GM18505 (cell line): ENCODE measurements at regions not wholly inside any gene's neighbourhood (a gene's known extent, or its start where the extent isn't known, plus 50 kb on each side); places are given as distances from the start of the nearest gene placed in this dataset.

ENCODE experiments used
- ATAC-seq: cut with Tn5 transposase; IDR thresholded peaks from one replicate; pipeline ENCODE4 v1.9.1; 2021; ENCODE audit not compliant: unreplicated experiment
- POLR2A ChIP-seq: IDR thresholded peaks from 4 replicates; pipeline ENCODE4 v1.6.1; 2011; ENCODE audit warnings: borderline replicate concordance; ENCODE audit not compliant: insufficient read depth, insufficient read length; ENCODE audit errors: extremely low read depth

DNA sequence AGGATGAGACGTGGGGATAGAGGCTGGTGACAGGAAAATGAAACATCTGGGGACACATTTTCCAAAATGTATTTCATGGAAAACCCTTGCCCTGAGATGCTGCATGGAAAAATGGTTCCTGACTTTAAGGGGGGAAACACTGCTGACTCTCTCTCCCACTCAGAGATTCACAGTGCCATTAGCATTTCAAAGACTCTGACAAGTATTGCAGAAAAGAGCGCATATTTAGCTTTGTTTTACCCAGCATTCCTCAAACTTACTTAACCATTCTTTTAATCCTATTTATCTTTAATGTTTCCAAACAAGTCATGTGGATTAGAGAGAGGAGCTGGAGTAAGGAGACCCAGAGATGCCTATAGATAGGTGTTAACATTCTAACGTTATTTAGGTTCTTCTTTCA lies 141.8 kb upstream of the DYRK2 start:
- TF ChIP-seq POLR2A, result no peak
- no peak for ATAC-seq

DNA sequence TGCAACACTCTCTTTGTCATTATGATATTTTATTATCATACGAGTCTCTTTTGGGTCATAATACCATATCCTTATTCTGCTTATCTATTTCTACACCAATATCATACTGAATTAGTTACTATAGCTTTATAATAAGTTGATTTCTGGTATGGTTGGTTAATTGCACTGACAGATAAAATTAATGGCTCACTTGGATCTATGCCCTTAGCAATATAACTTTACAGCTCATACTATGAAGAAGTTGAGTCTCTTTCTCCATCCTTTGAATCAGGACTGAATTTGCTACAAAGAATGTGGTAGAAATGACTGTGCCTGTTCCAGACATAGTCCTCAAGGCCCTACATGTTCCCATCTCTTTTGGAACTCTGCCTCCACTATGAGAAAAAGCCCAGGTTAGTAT lies 139.7 kb upstream of the DYRK2 start:
- no peak for ATAC-seq

DNA sequence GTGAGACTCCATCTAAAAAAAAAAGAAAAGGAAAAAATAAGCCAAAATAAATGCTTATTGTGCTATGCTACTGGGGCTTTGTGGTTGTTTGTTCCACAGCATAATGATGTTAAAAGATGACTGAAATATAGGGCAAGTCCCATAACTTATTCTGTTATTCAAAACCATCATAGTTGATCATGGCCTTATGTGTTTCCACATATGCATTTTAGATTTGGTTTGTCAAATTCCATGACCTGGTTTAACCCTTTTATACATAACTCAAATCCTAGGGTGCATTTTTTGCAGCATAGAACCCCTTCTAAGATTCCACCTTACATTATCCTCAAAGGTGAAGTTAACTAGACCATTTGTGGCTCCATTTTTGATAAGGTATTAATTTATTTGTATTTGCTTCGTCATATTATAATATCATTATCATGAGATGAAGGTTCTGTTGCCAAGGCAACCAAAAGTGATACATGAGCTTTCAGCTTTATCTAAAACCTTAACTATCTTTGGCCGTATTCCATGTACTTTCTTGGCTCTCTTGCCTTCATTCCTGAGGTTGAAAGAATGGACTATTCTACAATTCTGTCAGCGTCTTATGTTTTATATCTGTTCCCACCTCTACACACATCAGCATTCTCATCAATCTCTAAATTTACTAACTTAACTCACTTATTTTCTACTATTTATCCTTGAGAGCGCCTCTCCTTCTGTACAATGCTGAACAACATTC lies 138.7 kb upstream of the DYRK2 start:
- TF ChIP-seq POLR2A, result no peak
- ATAC-seq, result no peak

More for the DNA sequence above, 139.7 kb upstream of the DYRK2 start:
- no peak for TF ChIP-seq POLR2A

DNA sequence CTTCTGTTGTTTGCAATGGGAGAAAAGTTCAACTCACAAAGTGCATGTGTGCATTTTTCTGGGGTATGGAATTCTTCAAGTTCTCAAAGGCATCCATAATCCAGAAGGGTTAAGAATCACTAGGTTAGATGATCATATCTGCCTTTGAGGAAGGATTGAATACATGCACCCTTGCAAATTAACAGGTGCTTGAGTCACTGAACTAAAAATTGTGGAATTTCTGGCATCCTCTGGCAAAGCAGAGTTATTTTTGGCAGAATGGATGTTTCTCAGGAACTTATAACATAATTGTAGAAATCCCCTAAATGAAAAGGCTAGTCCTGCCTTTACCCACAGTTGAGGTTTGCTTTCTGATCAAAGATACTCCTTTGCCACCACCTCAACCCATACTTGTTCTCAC lies 136.5 kb upstream of the DYRK2 start:
- ATAC-seq, result no peak
- no peak for TF ChIP-seq POLR2A

DNA sequence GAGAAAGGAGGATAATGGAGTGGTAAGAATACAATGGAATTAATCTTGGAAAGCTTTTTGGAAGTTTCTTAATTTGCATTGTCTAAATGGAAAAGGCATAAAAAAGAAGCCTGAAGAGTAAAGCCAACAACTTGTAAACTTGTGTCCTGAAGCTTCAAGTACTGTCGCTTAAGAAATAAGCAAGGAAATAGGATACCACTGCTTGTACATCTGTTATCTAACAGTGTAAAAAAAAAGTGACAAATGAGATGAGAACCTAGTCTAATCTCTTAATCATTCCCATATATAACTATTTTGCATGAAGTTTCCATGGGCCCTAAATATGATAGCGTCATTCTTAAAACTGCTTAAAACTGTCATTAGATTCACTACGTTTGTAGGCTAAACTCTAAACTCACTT lies 134.0 kb upstream of the DYRK2 start:
- TF ChIP-seq POLR2A, result no peak
- no peak for ATAC-seq

DNA sequence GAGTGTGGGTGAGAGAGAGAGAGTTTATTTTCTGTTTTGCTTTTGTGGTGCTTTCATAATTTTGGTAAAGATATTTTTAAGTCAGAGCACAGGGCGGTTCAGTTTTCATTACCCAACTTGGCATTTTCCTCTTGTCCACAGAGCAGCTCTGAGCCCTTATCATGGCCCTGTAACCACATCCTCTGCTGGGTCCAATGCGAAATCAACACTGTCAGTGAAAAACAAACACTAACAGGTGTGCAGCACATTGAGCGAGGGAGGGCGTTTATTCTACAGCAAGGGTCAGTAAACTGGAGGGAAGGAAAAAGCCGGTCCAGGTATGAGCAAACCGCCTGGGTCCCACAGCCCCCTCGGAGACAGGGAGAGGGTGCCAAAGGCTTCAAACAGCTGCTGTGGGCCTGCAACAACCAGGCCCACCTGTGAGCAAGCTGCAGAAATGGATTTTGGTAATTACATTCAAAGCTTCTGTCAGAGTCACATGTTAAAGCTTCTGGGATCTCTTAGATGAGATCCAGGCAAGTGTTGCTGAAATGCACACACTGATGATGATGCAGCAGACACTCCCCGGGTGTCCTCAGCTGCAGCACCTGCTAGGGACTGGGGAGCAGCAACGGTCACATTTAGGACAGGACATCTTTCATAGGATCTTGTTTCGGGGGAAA lies 132.7 kb upstream of the DYRK2 start:
- ATAC-seq, result peak; percentile 90
- no peak for TF ChIP-seq POLR2A

DNA sequence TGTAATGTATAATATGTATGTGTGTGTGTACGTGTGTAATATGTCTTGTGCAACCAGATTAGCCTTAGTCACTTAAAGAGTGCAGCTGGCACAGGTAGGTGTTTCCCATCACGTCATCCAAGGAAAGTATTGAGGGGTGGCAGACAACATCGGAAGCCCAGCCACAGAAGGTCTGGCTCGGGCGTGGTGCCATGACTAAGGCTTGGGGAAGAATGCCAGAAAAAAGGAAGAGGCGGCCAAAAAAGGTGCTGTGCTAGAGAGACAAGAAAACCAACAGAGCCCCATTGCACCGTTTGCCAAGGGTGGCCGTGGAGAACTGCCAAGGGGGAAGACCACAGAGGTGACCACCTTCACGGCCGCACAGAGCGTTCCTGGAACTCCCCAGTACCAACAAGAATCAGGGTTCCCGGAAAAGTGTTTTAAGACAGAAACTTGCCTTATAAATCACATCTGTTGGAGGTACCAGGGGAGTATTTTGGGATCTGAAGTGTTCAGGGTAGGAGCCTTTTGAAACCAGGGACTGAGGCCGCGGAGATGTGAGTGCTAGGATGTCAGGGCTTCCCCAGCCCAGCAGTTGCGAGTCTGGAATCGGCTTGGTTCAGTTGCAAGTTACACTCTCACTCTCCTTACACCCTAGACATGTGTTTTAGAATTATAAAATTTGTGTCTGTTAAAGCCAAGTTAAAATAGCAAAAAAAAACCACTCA lies 131.2 kb upstream of the DYRK2 start:
- no peak for ATAC-seq
- TF ChIP-seq POLR2A, result no peak

DNA sequence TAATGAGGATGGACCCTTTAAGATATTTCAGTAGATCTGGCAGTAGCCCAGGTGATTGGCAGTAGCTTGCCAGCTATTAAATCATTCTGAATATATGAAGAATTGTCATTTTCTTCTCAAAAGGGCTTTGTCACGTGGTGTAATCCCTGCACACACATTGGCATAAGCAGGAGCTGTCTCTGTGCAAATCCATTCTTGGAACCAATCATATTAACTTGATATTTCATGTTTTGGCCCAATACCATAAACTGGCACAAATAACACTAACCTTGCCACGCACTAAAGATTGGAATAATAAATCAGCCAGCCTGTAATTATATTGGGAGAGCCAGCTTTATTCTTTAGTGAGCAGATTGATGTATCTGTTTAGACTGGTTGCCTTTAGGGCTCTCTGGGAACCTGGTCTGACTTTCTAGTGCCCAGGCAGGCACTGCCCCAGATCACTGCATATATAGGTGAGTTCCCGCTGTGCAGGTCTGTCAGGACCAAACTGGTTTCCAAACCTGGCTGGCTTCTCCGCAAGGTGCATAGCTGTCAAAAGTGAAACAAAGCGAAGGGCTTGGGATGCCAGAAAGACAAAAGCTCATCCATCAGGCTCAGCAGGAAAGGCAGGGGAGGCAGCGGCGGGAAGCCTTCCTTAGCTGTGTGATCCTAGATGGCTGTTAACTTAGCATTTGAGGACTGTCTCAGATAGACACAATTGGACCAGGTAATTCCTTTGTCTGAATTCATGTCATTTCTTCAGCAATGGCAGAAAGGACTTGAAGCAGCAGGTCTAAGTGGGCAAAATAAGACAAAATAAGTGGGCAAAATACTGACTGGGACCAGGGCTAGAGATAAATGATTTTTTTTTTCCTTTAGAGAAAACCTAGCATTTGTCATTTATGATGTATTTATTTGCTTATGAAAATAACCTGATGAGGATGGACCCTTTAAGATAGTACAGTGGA lies 128.8 kb upstream of the DYRK2 start:
- no peak for TF ChIP-seq POLR2A
- no peak for ATAC-seq

DNA sequence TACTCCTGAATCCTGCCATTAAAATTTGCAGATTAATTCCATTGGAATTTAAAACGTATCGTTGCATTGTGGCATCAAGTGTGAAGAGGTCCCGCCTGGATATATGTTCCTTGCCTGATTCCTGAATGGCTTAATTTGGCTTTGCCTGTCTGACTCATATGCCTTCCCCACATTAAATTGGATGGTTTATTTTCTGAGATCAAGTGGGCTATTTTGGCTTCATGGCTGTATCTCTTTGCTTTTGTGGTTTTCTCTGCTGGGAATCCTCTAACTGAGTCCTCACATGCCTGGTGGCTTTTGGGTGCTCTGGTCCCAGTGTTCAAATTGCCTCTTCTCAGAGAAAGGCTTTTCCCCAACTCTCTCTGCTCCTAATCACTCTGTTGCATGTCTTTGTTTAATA lies 127.9 kb upstream of the DYRK2 start:
- no peak for TF ChIP-seq POLR2A
- no peak for ATAC-seq

DNA sequence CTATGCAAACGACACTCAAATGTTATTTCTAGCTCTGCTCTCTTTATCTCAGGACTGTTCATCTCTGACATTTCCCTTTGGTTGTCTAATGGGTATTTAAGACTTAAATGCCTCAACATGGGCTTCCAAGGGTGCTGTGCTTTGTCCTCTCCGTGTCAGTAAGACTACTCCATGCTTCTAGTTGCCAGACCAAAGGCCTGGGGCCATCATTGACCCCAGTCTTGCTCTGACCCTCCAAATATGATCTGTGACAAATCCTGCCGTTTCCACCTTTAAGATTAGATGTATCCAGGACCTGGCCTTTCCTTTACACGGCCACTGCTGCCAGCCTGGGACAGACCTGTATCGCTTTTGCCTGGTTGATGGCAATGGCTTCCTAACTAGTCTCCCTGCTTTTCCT lies 126.3 kb upstream of the DYRK2 start:
- TF ChIP-seq POLR2A, result no peak
- ATAC-seq, result no peak

DNA sequence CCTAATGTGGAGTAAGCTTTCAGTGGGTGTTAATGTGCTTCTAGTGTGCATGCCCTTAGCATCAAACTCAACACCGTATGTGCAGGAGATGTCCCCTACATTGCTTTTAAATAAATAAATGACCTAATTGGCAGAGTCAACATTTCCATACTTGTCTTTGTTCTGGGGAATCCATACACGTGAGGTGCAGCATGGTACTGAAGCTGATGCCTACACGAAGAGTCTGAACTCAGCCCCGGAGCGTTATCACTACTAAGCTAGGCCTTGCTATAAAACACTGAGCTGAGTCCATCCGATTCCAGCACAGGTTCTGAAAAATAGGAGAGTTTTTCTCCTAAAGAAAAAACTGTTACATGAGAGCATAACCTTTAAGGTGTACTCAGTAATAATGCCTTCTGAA lies 125.0 kb upstream of the DYRK2 start:
- TF ChIP-seq POLR2A, result no peak
- ATAC-seq, result no peak

DNA sequence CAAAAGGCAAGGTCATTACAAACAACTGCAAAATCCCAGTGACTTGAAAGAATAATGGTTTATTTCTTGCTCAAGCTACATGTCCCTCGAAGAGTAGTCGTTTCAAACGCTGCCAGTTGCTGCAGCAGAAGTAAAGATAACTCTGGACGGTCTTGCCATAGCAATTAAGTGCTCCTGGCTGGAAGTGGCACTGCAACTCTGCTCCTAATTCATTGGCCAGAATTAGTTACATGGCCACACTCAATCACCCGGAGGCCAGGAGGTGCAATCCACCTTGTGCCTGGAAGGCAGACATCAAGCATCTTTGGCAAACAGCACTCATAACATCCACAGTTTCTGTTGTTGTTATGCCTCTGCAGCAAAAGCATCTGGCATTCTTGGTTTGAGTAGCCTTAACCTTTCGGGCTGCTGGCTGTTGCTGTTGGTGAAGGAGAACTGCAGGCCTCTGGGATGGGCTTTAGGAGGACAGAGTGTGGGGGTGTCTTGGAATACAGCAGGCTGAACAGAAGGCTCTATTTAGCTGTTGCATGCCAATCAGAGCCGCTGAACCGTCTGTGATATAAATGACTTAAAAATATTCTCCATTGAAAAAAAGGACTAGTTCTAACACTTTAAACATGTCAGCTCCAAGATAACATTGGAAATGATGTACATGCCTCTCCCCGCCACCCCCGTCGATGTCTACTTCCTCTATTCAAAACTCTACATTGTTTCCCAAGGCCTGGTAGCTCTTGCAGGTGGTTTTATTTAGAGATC lies 123.5 kb upstream of the DYRK2 start:
- no peak for TF ChIP-seq POLR2A
- ATAC-seq, result no peak

DNA sequence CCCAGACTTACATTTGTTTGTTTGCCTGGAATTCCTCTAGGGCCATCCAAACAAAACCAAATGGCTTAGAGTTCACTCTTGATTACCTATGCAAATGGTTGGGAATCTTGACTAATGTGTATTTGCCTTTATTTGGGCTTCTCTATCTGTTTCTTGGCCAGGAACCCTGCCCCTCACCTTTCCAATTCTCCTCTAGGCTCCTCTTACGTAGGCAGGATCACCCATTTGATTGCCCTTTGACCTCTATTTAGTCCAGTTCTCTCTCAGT lies 123.0 kb upstream of the DYRK2 start:
- no peak for ATAC-seq

DNA sequence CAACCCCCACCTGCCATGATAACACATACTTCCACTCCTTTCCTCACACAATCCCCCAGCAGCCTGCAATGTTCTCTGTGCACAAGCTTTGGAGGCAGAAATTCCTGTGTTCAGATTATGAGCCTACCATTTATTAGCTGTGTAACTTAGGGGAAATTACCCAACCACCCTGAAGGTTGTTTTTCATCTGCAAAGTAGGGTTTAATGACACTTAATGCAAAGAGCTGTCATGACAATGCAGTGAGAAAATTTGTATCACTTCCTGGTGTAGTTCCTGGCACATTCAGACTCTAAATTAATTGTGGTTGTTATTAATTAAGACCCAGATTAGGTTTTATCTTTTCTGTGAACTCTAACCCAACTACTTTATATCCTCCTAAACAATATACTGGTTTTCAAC lies 122.4 kb upstream of the DYRK2 start:
- no peak for ATAC-seq

More for the DNA sequence above, 123.0 kb upstream of the DYRK2 start:
- no peak for TF ChIP-seq POLR2A

More for the DNA sequence above, 122.4 kb upstream of the DYRK2 start:
- no peak for TF ChIP-seq POLR2A
